HG03469 (cell line): ENCODE measurements at regions not wholly inside any gene's neighbourhood (a gene's known extent, or its start where the extent isn't known, plus 50 kb on each side); places are given as distances from the start of the nearest gene placed in this dataset.
"Not testable (repeated sequence)": the region's sequence is repeated elsewhere in the genome, so short reads cannot be mapped to it uniquely, and the experiment has no call there.

Experiments
- ATAC-seq: cut with Tn5 transposase; IDR thresholded peaks from one replicate; pipeline ENCODE4 v1.9.1; 2021; ENCODE audit warnings: mild to moderate bottlenecking, moderate library complexity, moderate number of reproducible peaks; ENCODE audit not compliant: unreplicated experiment

DNA sequence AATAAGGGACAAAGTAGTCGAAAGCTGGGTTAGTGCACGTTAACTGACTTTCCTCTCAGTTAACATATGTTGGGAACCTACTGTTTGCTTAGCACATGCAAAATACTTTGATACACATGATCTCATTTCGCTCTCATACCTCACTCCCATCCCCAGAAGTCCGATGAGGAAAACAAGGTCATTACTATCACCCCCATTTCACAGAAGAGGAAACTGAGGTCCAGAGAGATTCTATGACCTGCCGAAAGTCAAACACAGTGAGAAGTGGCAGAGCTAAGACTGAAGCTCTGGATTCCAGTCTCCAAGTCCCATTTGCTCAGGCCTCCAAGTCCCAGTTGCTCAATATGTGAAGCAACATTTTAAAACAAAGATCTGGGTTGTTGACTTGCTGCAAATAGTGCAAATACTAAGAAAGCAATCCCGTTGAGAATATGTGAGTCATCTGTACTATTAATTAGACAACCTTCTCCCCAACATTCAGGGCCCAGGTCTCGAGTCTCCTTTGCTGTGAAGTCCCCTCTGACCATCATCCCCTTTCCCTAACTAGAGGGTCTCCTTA, 170.6 kb upstream of the PWP1 start:
- ATAC-seq, result no peak

GRCh38 chr12:107515446-107515958, 170.1 kb upstream of the PWP1 start:
- ATAC-seq, result no peak

- not testable (repeated sequence) for ATAC-seq
Measured at GRCh38 chr12:107517816-107518215, 167.8 kb upstream of the PWP1 start.

DNA sequence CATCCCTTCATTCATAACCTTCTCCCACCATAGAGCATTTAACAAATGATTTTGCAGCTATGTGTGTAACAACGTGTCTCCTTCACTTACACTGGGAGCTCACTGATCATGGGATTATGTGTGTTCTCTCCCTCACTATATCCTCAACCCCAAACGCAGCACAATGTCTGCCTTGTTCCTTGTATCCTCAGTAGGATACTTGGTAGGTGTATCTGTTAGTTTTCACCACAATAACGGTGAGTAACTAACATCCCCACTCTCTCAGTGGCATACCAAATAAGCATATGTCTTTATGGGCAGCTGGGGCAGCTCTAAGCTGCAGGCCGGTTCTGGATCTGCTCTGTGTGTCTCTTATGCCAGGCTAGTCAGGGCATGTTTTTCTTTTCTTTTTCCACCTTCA, 166.7 kb upstream of the PWP1 start:
- no peak for ATAC-seq

DNA sequence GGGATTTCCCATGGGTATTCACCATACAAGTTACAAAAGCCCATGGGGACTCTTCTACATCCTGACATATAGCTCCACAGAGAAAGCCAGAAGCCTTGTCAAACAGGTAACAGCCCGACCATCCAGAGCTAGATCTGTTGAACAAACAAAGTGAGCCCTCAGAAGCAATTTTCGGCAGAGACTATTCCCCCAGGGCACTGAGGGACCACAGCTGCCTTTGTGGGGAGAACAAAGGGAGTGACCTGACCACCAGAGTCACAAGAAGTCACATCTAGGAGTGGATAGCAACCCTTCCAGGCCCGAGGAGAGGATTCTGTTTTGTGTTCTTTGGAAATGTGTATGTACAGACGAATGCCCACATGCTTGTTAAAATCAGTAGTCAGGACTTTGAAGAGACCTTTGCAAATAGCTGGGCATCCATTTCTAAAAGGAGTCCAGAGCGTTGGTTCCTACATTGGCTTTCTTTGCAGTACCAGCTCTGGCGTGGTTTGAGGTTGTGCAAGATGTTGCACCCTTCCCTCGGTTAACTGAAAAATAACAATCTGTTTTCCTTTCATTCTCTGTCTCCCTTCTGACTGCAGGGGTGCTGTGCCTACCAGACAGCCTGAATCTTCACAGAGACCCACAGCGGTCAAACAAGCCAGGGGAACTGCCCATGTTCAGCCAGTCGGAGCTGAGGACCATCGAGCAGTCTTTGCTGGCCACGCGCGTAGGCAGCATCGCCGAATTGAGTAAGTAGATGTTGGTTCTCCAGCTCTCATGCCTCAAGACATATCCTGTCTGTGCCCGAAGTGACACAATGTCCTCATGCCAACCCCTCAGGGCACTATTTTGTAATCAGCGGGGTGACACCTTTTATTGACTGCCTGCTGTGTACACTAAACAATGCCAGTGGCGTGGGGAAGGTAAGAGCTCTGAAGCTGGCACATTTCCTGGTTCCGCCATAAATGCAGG, 165.4 kb upstream of the PWP1 start:
- no peak for ATAC-seq

DNA sequence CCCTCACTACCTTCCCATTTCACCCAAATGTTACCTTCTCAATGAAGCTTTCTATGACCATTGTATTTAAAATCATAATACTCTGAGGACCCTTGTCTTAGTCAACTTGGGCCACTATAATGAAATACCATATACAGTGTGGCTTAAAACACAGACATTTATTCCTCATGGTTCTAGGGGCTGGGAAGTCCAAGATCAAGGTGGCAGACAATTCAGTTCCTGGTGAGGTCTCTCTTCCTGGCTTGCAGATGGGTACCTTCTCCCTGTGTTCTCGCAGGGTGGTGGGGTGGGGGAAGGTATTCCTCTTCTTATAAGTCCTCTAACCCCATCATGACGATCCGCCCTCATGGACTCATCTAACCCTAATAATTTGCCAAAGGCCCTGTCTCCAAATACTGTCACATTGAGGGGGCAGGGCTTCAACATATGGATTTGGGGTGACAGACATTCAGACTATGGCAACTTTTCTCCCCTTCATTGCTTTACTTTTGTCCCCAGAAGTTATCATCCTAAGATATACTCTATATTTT, 163.7 kb upstream of the PWP1 start:
- no peak for ATAC-seq

DNA sequence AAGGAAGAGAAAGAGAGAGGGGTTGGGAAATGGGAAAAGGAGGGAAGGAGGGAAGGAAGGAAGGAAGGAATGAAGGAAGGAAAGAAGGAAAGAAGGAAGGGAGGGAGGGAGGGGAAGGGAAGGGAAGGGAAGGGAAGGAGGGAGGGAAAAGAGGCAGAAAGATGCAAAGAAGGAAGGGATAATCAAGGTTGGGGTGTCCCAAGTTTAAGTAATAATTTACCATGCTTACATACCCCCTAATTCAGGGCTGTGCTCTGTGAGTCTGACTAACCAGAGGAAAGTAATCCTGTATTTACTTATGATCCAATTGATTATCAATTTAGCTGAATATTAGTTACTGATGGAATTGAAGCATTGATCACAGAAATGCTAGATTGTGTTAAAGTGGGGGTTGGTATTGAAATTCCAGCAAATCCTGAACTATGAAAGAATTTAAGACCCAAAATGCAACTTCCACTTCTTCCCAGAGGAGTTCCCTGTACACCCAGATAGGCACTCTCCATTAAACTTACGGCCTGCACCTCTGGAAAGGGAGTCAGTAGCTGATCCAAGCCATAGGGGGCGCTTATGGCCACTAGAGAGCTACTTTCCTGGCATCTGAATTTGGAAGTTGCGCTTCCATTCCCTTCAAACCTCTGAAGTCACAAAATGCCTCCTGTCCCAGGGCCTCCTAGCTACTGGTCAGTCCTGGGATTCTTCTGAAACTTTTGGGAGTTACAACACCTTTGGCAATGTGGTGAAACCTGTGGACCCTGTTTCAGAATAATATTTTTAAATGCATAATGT, 162.7 kb upstream of the PWP1 start:
- no peak for ATAC-seq

GRCh38 chr12:107523775-107524535, 161.6 kb upstream of the PWP1 start:
- ATAC-seq, result no peak

DNA sequence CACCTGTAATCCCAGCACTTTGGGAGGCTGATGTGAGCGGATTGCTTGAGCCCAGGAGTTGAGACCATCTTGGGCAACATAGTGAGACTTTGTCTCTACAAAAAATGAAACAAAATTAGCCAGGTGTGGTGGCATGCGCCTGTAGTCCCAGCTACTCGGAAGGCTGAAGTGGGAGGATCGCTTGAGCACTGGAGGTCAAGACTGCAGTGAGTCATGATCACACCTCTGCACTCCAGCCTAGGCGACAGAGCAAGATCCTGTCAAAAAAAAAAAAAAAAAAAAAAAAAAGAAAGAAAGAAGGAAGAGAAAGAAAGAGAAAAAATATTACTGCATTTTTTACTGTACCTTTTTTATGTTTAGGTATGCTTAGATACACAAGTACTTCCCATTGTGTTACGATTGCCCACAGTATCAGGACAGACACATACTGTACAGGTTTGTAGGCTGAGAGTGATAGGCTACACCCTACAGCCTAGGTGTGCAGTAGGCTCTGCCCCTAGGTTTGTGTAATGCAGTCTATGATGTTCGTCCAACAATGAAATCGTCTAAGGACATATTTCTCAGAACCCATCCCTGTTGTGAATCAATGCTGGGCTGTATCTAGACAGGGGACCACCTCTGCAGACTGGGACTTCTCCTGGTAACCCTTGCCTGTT, 160.4 kb upstream of the PWP1 start:
- no peak for ATAC-seq

DNA sequence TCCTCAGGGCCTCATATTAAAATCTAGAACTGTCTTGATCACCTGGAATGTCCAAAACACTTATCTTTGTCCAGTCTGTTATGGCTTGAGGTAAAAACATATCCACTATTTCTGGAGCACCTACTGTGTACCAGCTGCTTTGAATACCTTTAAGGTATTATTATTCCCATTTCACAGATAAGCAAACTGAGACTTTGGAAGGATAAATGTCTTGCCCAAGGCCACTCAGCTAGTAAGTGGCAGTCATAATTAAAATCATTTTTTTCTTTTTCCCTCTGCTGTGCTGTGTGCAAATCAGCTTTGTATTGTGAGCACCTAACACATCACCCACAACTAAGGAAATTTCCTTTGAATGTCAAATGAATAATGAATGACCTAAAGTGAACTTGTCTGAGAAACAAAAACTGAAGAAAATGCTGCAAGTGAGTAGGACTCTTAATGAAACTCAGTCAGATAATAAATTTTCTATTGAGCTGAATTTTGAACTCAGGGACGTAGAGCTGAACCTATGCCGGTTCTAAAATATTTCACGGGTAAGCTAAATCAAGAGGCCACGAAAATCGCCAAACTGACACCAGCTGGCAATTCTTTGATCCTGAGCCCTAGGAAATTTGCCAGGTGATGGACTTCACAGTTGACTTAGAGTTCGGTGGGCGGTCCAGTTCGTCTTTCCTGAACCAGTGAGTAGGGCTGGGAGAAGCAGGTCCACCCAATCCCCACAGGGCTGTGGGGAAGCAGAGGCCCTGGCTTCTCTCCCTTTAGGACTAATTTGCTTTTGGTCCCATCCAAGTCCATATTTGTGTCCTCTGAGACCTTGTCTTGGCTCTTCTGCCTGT, 159.7 kb upstream of the PWP1 start:
- ATAC-seq, result no peak

DNA sequence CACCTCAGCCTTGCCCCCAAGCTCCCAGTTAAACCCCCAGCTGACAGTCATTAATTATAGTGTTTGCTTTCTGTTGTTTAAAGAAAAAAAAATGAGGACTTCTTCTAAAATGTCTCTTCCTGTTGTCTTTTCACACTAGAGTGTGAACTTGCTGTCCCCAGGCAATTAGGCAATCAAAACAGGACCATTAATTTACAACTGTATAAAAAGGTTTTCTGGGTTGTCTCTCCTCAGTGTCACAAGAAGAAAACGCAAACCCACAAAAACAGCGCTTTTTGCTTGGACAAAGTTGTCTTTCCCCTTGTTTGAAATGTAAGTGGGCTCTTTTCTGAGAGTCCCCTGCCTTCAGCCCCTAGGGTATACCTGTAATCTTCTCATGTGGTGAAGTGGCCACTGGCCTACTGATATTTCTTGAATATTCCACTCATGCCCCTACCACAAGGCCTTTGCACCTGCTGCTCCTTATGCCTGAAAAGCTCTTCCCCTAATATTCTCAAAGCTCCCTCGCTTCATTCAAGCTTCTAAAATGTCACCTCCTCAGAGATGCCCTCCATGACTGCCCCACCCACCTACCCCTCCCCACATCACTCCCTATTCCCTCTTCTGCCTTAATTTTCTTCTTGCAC, 158.9 kb upstream of the PWP1 start:
- ATAC-seq, result no peak

GRCh38 chr12:107528731-107529365, 156.8 kb upstream of the PWP1 start:
- no peak for ATAC-seq

GRCh38 chr12:107529991-107530390, 155.6 kb upstream of the PWP1 start:
- ATAC-seq, result no peak

DNA sequence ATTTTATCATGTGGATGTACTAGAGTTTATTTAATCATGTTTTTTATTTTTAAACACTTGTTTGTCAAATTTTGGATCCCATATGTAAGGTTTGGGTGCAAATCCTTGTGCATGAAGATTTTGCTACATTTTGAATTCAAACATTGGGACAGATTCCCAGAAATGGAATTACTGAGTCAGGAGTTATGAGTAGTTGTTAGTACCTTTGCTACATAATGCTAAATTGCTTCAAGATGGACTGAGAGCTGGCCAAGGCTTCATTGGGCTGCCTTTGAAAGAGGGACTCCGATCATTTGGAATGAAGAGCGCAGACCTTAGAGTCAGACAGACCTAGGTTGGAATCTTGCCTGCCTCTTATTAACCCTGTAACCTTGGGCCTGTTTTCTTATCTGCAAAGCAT, 154.9 kb upstream of the PWP1 start:
- ATAC-seq, result no peak

- ATAC-seq, result peak; percentile 67
Measured at GRCh38 chr12:107533218-107533617, 152.4 kb upstream of the PWP1 start.

GRCh38 chr12:107536613-107537012, 149.0 kb upstream of the PWP1 start:
- ATAC-seq, result no peak

GRCh38 chr12:107537464-107538119, 148.0 kb upstream of the PWP1 start:
- ATAC-seq, result no peak
